Jurkat, Clone E6-1 (cell line): ENCODE measurements at regions not wholly inside any gene's neighbourhood (a gene's known extent, or its start where the extent isn't known, plus 50 kb on each side); places are given as distances from the start of the nearest gene placed in this dataset.

Source experiments
- DNase-seq: peaks from one replicate; pipeline ENCODE4 v3.0.0-alpha.2; 2011; ENCODE audit warnings: low read depth, low spot score
- H3K4me3 ChIP-seq: 2 replicates; pipeline ENCODE4 v1.5.1; 2011; ENCODE audit warnings: mild to moderate bottlenecking, low read length, control low read depth, moderate library complexity

- no peak overlapping the region for H3K4me3 ChIP-seq
- DNase-seq, result no peak
Measured at GRCh38 chr2:66903745-66904465, 469.0 kb downstream of the MEIS1 start.

- no peak overlapping the region for H3K4me3 ChIP-seq
- DNase-seq, result no peak
Measured at GRCh38 chr2:66915237-66915636, 480.3 kb downstream of the MEIS1 start.

- no peak overlapping the region for H3K4me3 ChIP-seq
- no peak for DNase-seq
Measured at GRCh38 chr2:66919286-66919685, 477.8 kb upstream of the ETAA1 start.

- no peak for DNase-seq
- no peak overlapping the region for H3K4me3 ChIP-seq
Measured at GRCh38 chr2:66920415-66920814, 476.7 kb upstream of the ETAA1 start.

GRCh38 chr2:66925128-66925527, 472.0 kb upstream of the ETAA1 start:
- no peak overlapping the region for H3K4me3 ChIP-seq
- no peak for DNase-seq

GRCh38 chr2:66926594-66927112, 470.5 kb upstream of the ETAA1 start:
- no peak overlapping the region for H3K4me3 ChIP-seq
- DNase-seq, result no peak

GRCh38 chr2:66929632-66930338, 467.3 kb upstream of the ETAA1 start:
- H3K4me3 ChIP-seq, result no peak overlapping the region
- no peak for DNase-seq

- DNase-seq, result no peak
- H3K4me3 ChIP-seq, result no peak overlapping the region
Measured at GRCh38 chr2:66930339-66931220, 466.6 kb upstream of the ETAA1 start.

- DNase-seq, result no peak
- no peak overlapping the region for H3K4me3 ChIP-seq
Measured at GRCh38 chr2:66938471-66938967, 458.6 kb upstream of the ETAA1 start.

- H3K4me3 ChIP-seq, result no peak overlapping the region
Measured at GRCh38 chr2:66940080-66940479, 457.1 kb upstream of the ETAA1 start.

GRCh38 chr2:66948234-66948633, 448.9 kb upstream of the ETAA1 start:
- DNase-seq, result no peak

More at GRCh38 chr2:66940080-66940479, 457.1 kb upstream of the ETAA1 start:
- no peak for DNase-seq

GRCh38 chr2:66957198-66957597, 439.9 kb upstream of the ETAA1 start:
- no peak overlapping the region for H3K4me3 ChIP-seq
- DNase-seq, result no peak

More at GRCh38 chr2:66948234-66948633, 448.9 kb upstream of the ETAA1 start:
- no peak overlapping the region for H3K4me3 ChIP-seq

- DNase-seq, result no peak
- H3K4me3 ChIP-seq, result no peak overlapping the region
Measured at GRCh38 chr2:66957677-66958076, 439.5 kb upstream of the ETAA1 start.

GRCh38 chr2:66960161-66960560, 437.0 kb upstream of the ETAA1 start:
- no peak for DNase-seq
- no peak overlapping the region for H3K4me3 ChIP-seq

GRCh38 chr2:66962716-66963115, 434.4 kb upstream of the ETAA1 start:
- H3K4me3 ChIP-seq, result no peak overlapping the region
- no peak for DNase-seq

- no peak for DNase-seq
- no peak overlapping the region for H3K4me3 ChIP-seq
Measured at GRCh38 chr2:66966631-66967030, 430.5 kb upstream of the ETAA1 start.

GRCh38 chr2:66968946-66969345, 428.2 kb upstream of the ETAA1 start:
- H3K4me3 ChIP-seq, result no peak overlapping the region
- no peak for DNase-seq

- DNase-seq, result no peak
- no peak overlapping the region for H3K4me3 ChIP-seq
Measured at GRCh38 chr2:66981074-66981473, 416.1 kb upstream of the ETAA1 start.

- DNase-seq, result no peak
- no peak overlapping the region for H3K4me3 ChIP-seq
Measured at GRCh38 chr2:66982766-66983165, 414.4 kb upstream of the ETAA1 start.
